MM.1S (cell line): ENCODE measurements at regions not wholly inside any gene's neighbourhood (a gene's known extent, or its start where the extent isn't known, plus 50 kb on each side); places are given as distances from the start of the nearest gene placed in this dataset.

ENCODE experiments used
- DNase-seq: peaks from one replicate; pipeline ENCODE4 v3.0.0-alpha.2; 2015
- H2AFZ ChIP-seq: fragments of 300-600 bp; sonication (generic); 2 replicates; pipeline ENCODE4 v1.6.0; 2016; ENCODE audit warnings: antibody characterized with exemption, low read length
- H3F3A ChIP-seq: fragments of 300-600 bp; sonication (generic); 2 replicates; pipeline ENCODE4 v1.6.1; 2016; ENCODE audit warnings: mild to moderate bottlenecking, antibody characterized with exemption, low read length, moderate library complexity, mixed read lengths; ENCODE audit not compliant: insufficient read depth
- H3K27ac ChIP-seq: fragments of 300-600 bp; sonication (generic); 2 replicates; pipeline ENCODE4 v1.5.1; 2016; ENCODE audit warnings: mild to moderate bottlenecking, low read length
- H3K27me3 ChIP-seq: fragments of 300-600 bp; sonication (generic); replicated peaks from 2 replicates; pipeline ENCODE4 v1.6.0; 2016; ENCODE audit warnings: low read length; ENCODE audit not compliant: insufficient read depth
- H3K36me3 ChIP-seq: fragments of 300-600 bp; sonication (generic); replicated peaks from 2 replicates; pipeline ENCODE4 v1.6.1; 2016; ENCODE audit warnings: mild to moderate bottlenecking, low read length, mixed read lengths; ENCODE audit not compliant: insufficient read depth
- H3K4me1 ChIP-seq: fragments of 300-600 bp; sonication (generic); 2 replicates; pipeline ENCODE4 v1.6.1; 2016; ENCODE audit warnings: low read length, mixed read lengths
- H3K4me2 ChIP-seq: fragments of 300-600 bp; sonication (generic); 2 replicates; pipeline ENCODE4 v1.6.0; 2016; ENCODE audit warnings: low read depth, low read length
- H3K4me3 ChIP-seq: fragments of 300-600 bp; sonication (generic); 2 replicates; pipeline ENCODE4 v1.5.1; 2016; ENCODE audit warnings: low read length, mixed read lengths
- H3K79me2 ChIP-seq: fragments of 300-600 bp; sonication (generic); 2 replicates; pipeline ENCODE4 v1.6.1; 2016; ENCODE audit warnings: mixed run types, low read length, mixed read lengths
- H3K9ac ChIP-seq: fragments of 300-600 bp; sonication (generic); 2 replicates; pipeline ENCODE4 v1.6.1; 2016; ENCODE audit warnings: low read length, mixed read lengths
- H3K9me2 ChIP-seq: fragments of 300-600 bp; sonication (generic); replicated peaks from 2 replicates; pipeline ENCODE4 v1.6.1; 2016; ENCODE audit warnings: mild to moderate bottlenecking, low read length, mixed read lengths; ENCODE audit not compliant: insufficient read depth
- H3K9me3 ChIP-seq: fragments of 300-600 bp; sonication (generic); replicated peaks from 2 replicates; pipeline ENCODE4 v1.6.1; 2016; ENCODE audit warnings: mild to moderate bottlenecking, low read length, mixed read lengths; ENCODE audit not compliant: insufficient read depth
- H4K20me1 ChIP-seq: fragments of 300-600 bp; sonication (generic); 2 replicates; pipeline ENCODE4 v1.6.1; 2016; ENCODE audit warnings: mild to moderate bottlenecking, low read length, moderate library complexity, mixed read lengths; ENCODE audit not compliant: insufficient read depth
- EZH2 ChIP-seq: fragments of 300-600 bp; sonication (generic); optimal IDR thresholded peaks from 2 replicates; pipeline ENCODE3; 2017; ENCODE audit warnings: low read depth, mild to moderate bottlenecking, antibody characterized with exemption, low read length, mixed read lengths
- EZH2phosphoT487 ChIP-seq: fragments of 300-600 bp; sonication (generic); IDR thresholded peaks from 2 replicates; pipeline ENCODE4 v1.6.1; 2018; ENCODE audit warnings: antibody characterized with exemption, low read length
- TF ChIP-seq, protein P1 (sequence below): fragments of 300-600 bp; sonication (generic); IDR thresholded peaks from 2 replicates; pipeline ENCODE4 v1.5.1; 2016; ENCODE audit warnings: antibody characterized with exemption, low read length, mixed read lengths

DNA sequence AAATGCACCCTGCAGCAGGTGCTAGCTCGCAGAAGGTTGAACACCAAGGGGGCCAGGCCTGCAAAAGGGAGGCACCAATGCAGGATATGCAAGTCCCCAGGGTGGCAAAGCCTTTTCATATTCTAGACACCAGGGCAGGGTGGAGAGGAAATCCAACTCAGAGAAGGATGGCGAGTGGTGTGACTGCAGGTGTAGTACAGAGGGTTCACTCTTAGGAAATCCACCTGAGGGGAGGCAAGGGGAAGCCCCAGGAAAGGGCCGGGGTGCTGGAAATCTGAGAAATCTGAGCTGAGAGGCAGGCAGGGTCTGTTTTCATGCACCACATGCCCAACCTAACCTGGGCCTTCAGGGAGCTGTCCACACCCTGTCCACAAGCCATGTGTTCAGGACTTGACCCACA lies 163.2 kb upstream of the CTTNBP2NL start:
- no peaks in the 10 kb centered on the region for H3K9me2 ChIP-seq
- no peak for DNase-seq
- no peaks in the 10 kb centered on the region for H4K20me1 ChIP-seq
- H3K4me1 ChIP-seq, result no peaks in the 10 kb centered on the region
- no peak overlapping the region for H3K9ac ChIP-seq
- H3F3A ChIP-seq, result no peaks in the 10 kb centered on the region
- H3K79me2 ChIP-seq, result no peaks in the 10 kb centered on the region
- no peak overlapping the region for H3K27ac ChIP-seq
- no peaks in the 10 kb centered on the region for H3K9me3 ChIP-seq
- no peaks in the 10 kb centered on the region for H3K36me3 ChIP-seq
- H3K27me3 ChIP-seq, result no peaks in the 10 kb centered on the region
- no peak overlapping the region for H3K4me2 ChIP-seq
- no peak overlapping the region for H3K4me3 ChIP-seq
- H2AFZ ChIP-seq, result no peak overlapping the region
- no peak for TF ChIP-seq EZH2phosphoT487
- TF ChIP-seq, protein P1, sequence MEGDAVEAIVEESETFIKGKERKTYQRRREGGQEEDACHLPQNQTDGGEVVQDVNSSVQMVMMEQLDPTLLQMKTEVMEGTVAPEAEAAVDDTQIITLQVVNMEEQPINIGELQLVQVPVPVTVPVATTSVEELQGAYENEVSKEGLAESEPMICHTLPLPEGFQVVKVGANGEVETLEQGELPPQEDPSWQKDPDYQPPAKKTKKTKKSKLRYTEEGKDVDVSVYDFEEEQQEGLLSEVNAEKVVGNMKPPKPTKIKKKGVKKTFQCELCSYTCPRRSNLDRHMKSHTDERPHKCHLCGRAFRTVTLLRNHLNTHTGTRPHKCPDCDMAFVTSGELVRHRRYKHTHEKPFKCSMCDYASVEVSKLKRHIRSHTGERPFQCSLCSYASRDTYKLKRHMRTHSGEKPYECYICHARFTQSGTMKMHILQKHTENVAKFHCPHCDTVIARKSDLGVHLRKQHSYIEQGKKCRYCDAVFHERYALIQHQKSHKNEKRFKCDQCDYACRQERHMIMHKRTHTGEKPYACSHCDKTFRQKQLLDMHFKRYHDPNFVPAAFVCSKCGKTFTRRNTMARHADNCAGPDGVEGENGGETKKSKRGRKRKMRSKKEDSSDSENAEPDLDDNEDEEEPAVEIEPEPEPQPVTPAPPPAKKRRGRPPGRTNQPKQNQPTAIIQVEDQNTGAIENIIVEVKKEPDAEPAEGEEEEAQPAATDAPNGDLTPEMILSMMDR, result no peak

GRCh38 chr1:112234710-112235109 lies 161.3 kb upstream of the CTTNBP2NL start:
- H3K79me2 ChIP-seq, result no peaks in the 10 kb centered on the region
- H3K4me1 ChIP-seq, result no peaks in the 10 kb centered on the region
- H3K9me3 ChIP-seq, result no peaks in the 10 kb centered on the region
- H3F3A ChIP-seq, result no peaks in the 10 kb centered on the region
- H3K4me3 ChIP-seq, result no peak overlapping the region
- no peak overlapping the region for H3K9ac ChIP-seq
- no peak for TF ChIP-seq EZH2
- TF ChIP-seq, protein P1, result no peak
- TF ChIP-seq EZH2phosphoT487, result no peak
- DNase-seq, result no peak
- no peak overlapping the region for H2AFZ ChIP-seq
- no peak overlapping the region for H3K4me2 ChIP-seq
- no peaks in the 10 kb centered on the region for H4K20me1 ChIP-seq
- H3K36me3 ChIP-seq, result no peaks in the 10 kb centered on the region
- no peaks in the 10 kb centered on the region for H3K27me3 ChIP-seq
- H3K9me2 ChIP-seq, result no peaks in the 10 kb centered on the region
- no peak overlapping the region for H3K27ac ChIP-seq

- no peak for DNase-seq
- no peaks in the 10 kb centered on the region for H3K27me3 ChIP-seq
- H3K36me3 ChIP-seq, result no peaks in the 10 kb centered on the region
- no peak for TF ChIP-seq EZH2
- TF ChIP-seq, protein P1, result no peak
- no peak for TF ChIP-seq EZH2phosphoT487
- no peak overlapping the region for H2AFZ ChIP-seq
- H3K4me1 ChIP-seq, result no peaks in the 10 kb centered on the region
- no peak overlapping the region for H3K27ac ChIP-seq
- no peaks in the 10 kb centered on the region for H3K9me3 ChIP-seq
- no peaks in the 10 kb centered on the region for H3K9me2 ChIP-seq
- no peak overlapping the region for H3K4me3 ChIP-seq
- H3F3A ChIP-seq, result no peaks in the 10 kb centered on the region
- no peaks in the 10 kb centered on the region for H3K79me2 ChIP-seq
- no peak overlapping the region for H3K9ac ChIP-seq
- H4K20me1 ChIP-seq, result no peaks in the 10 kb centered on the region
- H3K4me2 ChIP-seq, result no peak overlapping the region
Measured at GRCh38 chr1:112237983-112238545, 157.9 kb upstream of the CTTNBP2NL start.
